Central memory CD8-positive, alpha-beta T cell (primary cell): ENCODE measurements at regions not wholly inside any gene's neighbourhood (a gene's known extent, or its start where the extent isn't known, plus 50 kb on each side); places are given as distances from the start of the nearest gene placed in this dataset.

Experiments
- ATAC-seq: fragments of 150-1000 bp; cut with Tn5 transposase; replicated peaks from 2 replicates; pipeline ENCODE4 v1.10.0; 2022; ENCODE audit warnings: mild to moderate bottlenecking, moderate FRiP score, moderate number of reproducible peaks; ENCODE audit not compliant: poor library complexity, severe bottlenecking; ENCODE audit errors: extremely low read depth
- DNase-seq, 2 donors: peaks; one replicate each; pipeline ENCODE4 v3.0.0; 2021; ENCODE audit warnings: low spot score in 2 of 2
- H3K27ac Mint-ChIP-seq: one replicate; pipeline ENCODE4 v1.8.0; 2022; ENCODE audit warnings: low read depth, mild to moderate bottlenecking, moderate library complexity, mixed read lengths
- H3K27me3 Mint-ChIP-seq: one replicate; pipeline ENCODE4 v1.8.0; 2022; ENCODE audit warnings: mixed read lengths
- H3K36me3 Mint-ChIP-seq: one replicate; pipeline ENCODE4 v1.8.0; 2022; ENCODE audit warnings: mild to moderate bottlenecking, moderate library complexity, mixed read lengths; ENCODE audit not compliant: insufficient read depth
- H3K4me1 Mint-ChIP-seq: one replicate; pipeline ENCODE4 v1.8.0; 2022; ENCODE audit warnings: mixed read lengths
- H3K4me3 Mint-ChIP-seq: one replicate; pipeline ENCODE4 v1.8.0; 2022; ENCODE audit warnings: mild to moderate bottlenecking, moderate library complexity, mixed read lengths
- H3K9me3 Mint-ChIP-seq: one replicate; pipeline ENCODE4 v1.8.0; 2022; ENCODE audit warnings: mixed read lengths

GRCh38 chr1:191895462-191896058 is 262.7 kb upstream of the RGS18 start:
- H3K27ac Mint-ChIP-seq, result no peak overlapping the region
- ATAC-seq (no peak), DNase-seq (no peak)
- no peaks in the 10 kb centered on the region for H3K27me3 Mint-ChIP-seq
- H3K4me3 Mint-ChIP-seq, result no peak overlapping the region
- peaks cover 30% of the 10 kb centered on the region for H3K9me3 Mint-ChIP-seq
- no peaks in the 10 kb centered on the region for H3K4me1 Mint-ChIP-seq
- H3K36me3 Mint-ChIP-seq, result no peaks in the 10 kb centered on the region

GRCh38 chr1:191897134-191897533 is 261.1 kb upstream of the RGS18 start:
- Mint-ChIP-seq H3K36me3 (no peaks in the 10 kb centered on the region), H3K27me3 (no peaks in the 10 kb centered on the region), H3K27ac (no peak overlapping the region), H3K4me1 (no peaks in the 10 kb centered on the region), H3K4me3 (no peak overlapping the region), H3K9me3 (peaks cover 35% of the 10 kb centered on the region)
- DNase-seq, result no peak
- ATAC-seq, result no peak

- Mint-ChIP-seq H3K36me3 (no peaks in the 10 kb centered on the region), H3K9me3 (peaks cover 18% of the 10 kb centered on the region), H3K27ac (no peak overlapping the region), H3K4me3 (no peak overlapping the region), H3K27me3 (no peaks in the 10 kb centered on the region), H3K4me1 (no peaks in the 10 kb centered on the region)
- DNase-seq, result no peak
- no peak for ATAC-seq
These were observed 256.6 kb upstream of the RGS18 start for GRCh38 chr1:191901651-191902050.

- ATAC-seq, result no peak
- peaks cover 22% of the 10 kb centered on the region for H3K9me3 Mint-ChIP-seq
- no peaks in the 10 kb centered on the region for H3K36me3 Mint-ChIP-seq
- no peak overlapping the region for H3K4me3 Mint-ChIP-seq
- no peak for DNase-seq
- no peaks in the 10 kb centered on the region for H3K4me1 Mint-ChIP-seq
- H3K27me3 Mint-ChIP-seq, result no peaks in the 10 kb centered on the region
- H3K27ac Mint-ChIP-seq, result no peak overlapping the region
These were observed 253.3 kb upstream of the RGS18 start for GRCh38 chr1:191904991-191905390.

GRCh38 chr1:191905781-191906180 is 252.5 kb upstream of the RGS18 start:
- Mint-ChIP-seq H3K9me3 (peaks cover 26% of the 10 kb centered on the region), H3K4me1 (no peaks in the 10 kb centered on the region), H3K27me3 (no peaks in the 10 kb centered on the region), H3K27ac (no peak overlapping the region), H3K36me3 (no peaks in the 10 kb centered on the region), H3K4me3 (no peak overlapping the region)
- DNase-seq (no peak), ATAC-seq (no peak)

GRCh38 chr1:191907121-191907520 is 251.1 kb upstream of the RGS18 start:
- DNase-seq (no peak), ATAC-seq (no peak)
- Mint-ChIP-seq H3K4me1 (no peaks in the 10 kb centered on the region), H3K36me3 (no peaks in the 10 kb centered on the region), H3K27ac (no peak overlapping the region), H3K9me3 (peaks cover 30% of the 10 kb centered on the region), H3K27me3 (no peaks in the 10 kb centered on the region), H3K4me3 (no peak overlapping the region)

GRCh38 chr1:191910245-191910644 is 248.0 kb upstream of the RGS18 start:
- Mint-ChIP-seq H3K9me3 (peaks cover 38% of the 10 kb centered on the region), H3K4me3 (no peak overlapping the region), H3K27me3 (no peaks in the 10 kb centered on the region), H3K36me3 (no peaks in the 10 kb centered on the region), H3K27ac (no peak overlapping the region), H3K4me1 (no peaks in the 10 kb centered on the region)
- DNase-seq (no peak), ATAC-seq (no peak)

GRCh38 chr1:191912517-191912916 is 245.7 kb upstream of the RGS18 start:
- no peaks in the 10 kb centered on the region for H3K36me3 Mint-ChIP-seq
- no peaks in the 10 kb centered on the region for H3K27me3 Mint-ChIP-seq
- peaks cover 37% of the 10 kb centered on the region for H3K9me3 Mint-ChIP-seq
- DNase-seq (no peak), ATAC-seq (no peak)
- H3K27ac Mint-ChIP-seq, result no peak overlapping the region
- H3K4me1 Mint-ChIP-seq, result no peaks in the 10 kb centered on the region
- H3K4me3 Mint-ChIP-seq, result no peak overlapping the region

- Mint-ChIP-seq H3K4me3 (no peak overlapping the region), H3K27me3 (no peaks in the 10 kb centered on the region), H3K4me1 (no peaks in the 10 kb centered on the region), H3K27ac (no peak overlapping the region), H3K9me3 (peaks cover 31% of the 10 kb centered on the region), H3K36me3 (no peaks in the 10 kb centered on the region)
- no peak for ATAC-seq
- no peak for DNase-seq
These were observed 244.8 kb upstream of the RGS18 start for GRCh38 chr1:191913260-191913977.

GRCh38 chr1:191929383-191929782 is 228.9 kb upstream of the RGS18 start:
- Mint-ChIP-seq H3K27me3 (no peaks in the 10 kb centered on the region), H3K9me3 (peaks cover 16% of the 10 kb centered on the region), H3K36me3 (no peaks in the 10 kb centered on the region), H3K4me1 (no peaks in the 10 kb centered on the region), H3K27ac (no peak overlapping the region), H3K4me3 (no peak overlapping the region)
- no peak for DNase-seq
- no peak for ATAC-seq

- Mint-ChIP-seq H3K9me3 (peaks cover 18% of the 10 kb centered on the region), H3K27ac (no peak overlapping the region), H3K27me3 (no peaks in the 10 kb centered on the region), H3K36me3 (no peaks in the 10 kb centered on the region), H3K4me1 (no peaks in the 10 kb centered on the region), H3K4me3 (no peak overlapping the region)
- ATAC-seq (no peak), DNase-seq (no peak)
These were observed 214.6 kb upstream of the RGS18 start for GRCh38 chr1:191943684-191944083.

- H3K27me3 Mint-ChIP-seq, result no peaks in the 10 kb centered on the region
- no peaks in the 10 kb centered on the region for H3K36me3 Mint-ChIP-seq
- no peak overlapping the region for H3K4me3 Mint-ChIP-seq
- no peak overlapping the region for H3K27ac Mint-ChIP-seq
- DNase-seq, result no peak
- no peaks in the 10 kb centered on the region for H3K4me1 Mint-ChIP-seq
- peaks cover 10% of the 10 kb centered on the region for H3K9me3 Mint-ChIP-seq
- no peak for ATAC-seq
These were observed 204.7 kb upstream of the RGS18 start for GRCh38 chr1:191953526-191953925.

GRCh38 chr1:191959856-191960255 is 198.4 kb upstream of the RGS18 start:
- Mint-ChIP-seq H3K4me3 (no peak overlapping the region), H3K9me3 (no peaks in the 10 kb centered on the region), H3K36me3 (no peaks in the 10 kb centered on the region), H3K27me3 (no peaks in the 10 kb centered on the region), H3K4me1 (no peaks in the 10 kb centered on the region), H3K27ac (no peak overlapping the region)
- DNase-seq, result no peak
- ATAC-seq, result no peak
